ENCODE measurements at regions not wholly inside any gene's neighbourhood (a gene's known extent, or its start where the extent isn't known, plus 50 kb on each side); places are given as distances from the start of the nearest gene placed in this dataset.

DNA sequence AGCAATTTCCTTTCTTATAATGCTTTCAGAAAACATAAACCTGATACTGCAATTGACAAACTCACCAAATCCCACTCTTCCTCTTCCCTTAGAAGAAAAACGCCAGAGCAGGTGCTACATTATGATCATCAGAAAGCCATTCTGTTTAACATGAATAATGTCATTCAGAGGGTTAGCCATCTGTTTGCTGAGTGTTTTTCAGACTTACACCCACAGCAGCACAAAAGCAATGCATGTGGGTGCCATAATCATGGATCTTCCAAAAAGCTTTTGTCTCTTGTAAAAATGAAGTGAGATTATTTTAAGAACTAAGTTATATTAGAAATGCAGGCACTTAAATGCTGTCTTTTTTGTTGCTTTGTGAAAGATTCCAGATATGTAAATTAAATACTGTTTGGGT lies 204.6 kb upstream of the TMPRSS15 start:
- TF ChIP-seq ZNF274 (IDR thresholded peaks at IDR 0.05; ENCODE audit: low read depth, low read length) (no peak), YY1 (IDR thresholded peaks at IDR 0.05; ENCODE audit: insufficient read depth, insufficient read length) (no peak), SUZ12 (IDR thresholded peaks at IDR 0.05; ENCODE audit: extremely low read depth, insufficient read depth, insufficient read length) (no peak)

Data from NT2/D1 (cell line).